ENCODE measurements at regions not wholly inside any gene's neighbourhood (a gene's known extent, or its start where the extent isn't known, plus 50 kb on each side); places are given as distances from the start of the nearest gene placed in this dataset.
"Not testable (repeated sequence)": the region's sequence is repeated elsewhere in the genome, so short reads cannot be mapped to it uniquely, and the experiment has no call there.

- DNase-seq: no peak
Observed at GRCh38 chr5:167250996-167251395, 1040.4 kb upstream of the WWC1 start.

- no peak for DNase-seq
Observed at GRCh38 chr5:167254132-167254531, 1037.3 kb upstream of the WWC1 start.

GRCh38 chr5:167255926-167256325 lies 1035.5 kb upstream of the WWC1 start:
- no peak for DNase-seq

- no peak for DNase-seq
Observed at GRCh38 chr5:167259806-167260205, 1031.6 kb upstream of the WWC1 start.

- DNase-seq: no peak
Observed at GRCh38 chr5:167261309-167262100, 1029.9 kb upstream of the WWC1 start.

- no peak for DNase-seq
Observed at GRCh38 chr5:167263185-167263584, 1028.3 kb upstream of the WWC1 start.

GRCh38 chr5:167264348-167264747 lies 1027.1 kb upstream of the WWC1 start:
- no peak for DNase-seq

- no peak for DNase-seq
Observed at GRCh38 chr5:167268337-167268736, 1023.1 kb upstream of the WWC1 start.

GRCh38 chr5:167269146-167269545 lies 1022.3 kb upstream of the WWC1 start:
- DNase-seq: no peak

- no peak for DNase-seq
Observed at GRCh38 chr5:167271081-167271480, 1020.4 kb upstream of the WWC1 start.

- DNase-seq: peak; percentile 23
Observed at GRCh38 chr5:167271511-167271910, 1019.9 kb upstream of the WWC1 start.

GRCh38 chr5:167280111-167280510 lies 1011.3 kb upstream of the WWC1 start:
- DNase-seq: no peak

GRCh38 chr5:167281925-167282324 lies 1009.5 kb upstream of the WWC1 start:
- DNase-seq: no peak

GRCh38 chr5:167283691-167284090 lies 1007.8 kb upstream of the WWC1 start:
- DNase-seq: no peak

GRCh38 chr5:167284222-167284890 lies 1007.1 kb upstream of the WWC1 start:
- no peak for DNase-seq

GRCh38 chr5:167285591-167285990 lies 1005.9 kb upstream of the WWC1 start:
- no peak for DNase-seq

GRCh38 chr5:167286891-167287290 lies 1004.6 kb upstream of the WWC1 start:
- DNase-seq: no peak

- no peak for DNase-seq
Observed at GRCh38 chr5:167290478-167290877, 1001.0 kb upstream of the WWC1 start.

- no peak for DNase-seq
Observed at GRCh38 chr5:167294882-167295680, 996.4 kb upstream of the WWC1 start.

- DNase-seq: no peak
Observed at GRCh38 chr5:167295681-167296005, 995.8 kb upstream of the WWC1 start.

- DNase-seq: no peak
Observed at GRCh38 chr5:167296066-167296465, 995.4 kb upstream of the WWC1 start.

GRCh38 chr5:167296661-167297060 lies 994.8 kb upstream of the WWC1 start:
- DNase-seq: no peak

- not testable (repeated sequence) for DNase-seq
Observed at GRCh38 chr5:167299861-167300260, 991.6 kb upstream of the WWC1 start.
